ENCODE measurements at regions not wholly inside any gene's neighbourhood (a gene's known extent, or its start where the extent isn't known, plus 50 kb on each side); places are given as distances from the start of the nearest gene placed in this dataset.
"Not testable (repeated sequence)": the region's sequence is repeated elsewhere in the genome, so short reads cannot be mapped to it uniquely, and the experiment has no call there.

- 100% methylated on average over 3 of the region's 8 CpGs for WGBS (ENCODE audit: insufficient coverage)
- H3K4me1 Mint-ChIP-seq; H3K4me3 Mint-ChIP-seq; H3K27ac Mint-ChIP-seq; CTCF ChIA-PET; H2AFZ ChIP-seq (ENCODE audit: insufficient read depth, low read depth, low read length, poor library complexity, severe bottlenecking); H3K9ac ChIP-seq (ENCODE audit: low read length); H3K36me3 ChIP-seq (replicated peaks in 1 of 2; ENCODE audit: control extremely low read depth in 1 of 2, control insufficient read depth in 1 of 2, extremely low read depth in 1 of 2, insufficient read depth in 2 of 2, low read length in 1 of 2); H3K4me1 ChIP-seq (ENCODE audit: control insufficient read depth in 2 of 2, insufficient read depth in 2 of 2, low read length in 2 of 2); ATAC-seq (ENCODE audit: low read depth); H3K27me3 ChIP-seq (replicated peaks in 1 of 4; ENCODE audit: control extremely low read depth in 1 of 4, control insufficient read depth in 3 of 4, insufficient read depth in 4 of 4, low read length in 3 of 4); H3K9me3 ChIP-seq (ENCODE audit: control extremely low read depth in 1 of 3, control insufficient read depth in 2 of 3, insufficient read depth in 1 of 3, low read length in 2 of 3); H3K79me2 ChIP-seq (ENCODE audit: control insufficient read depth, insufficient read depth, low read length); H3K27ac ChIP-seq (ENCODE audit: low read length in 2 of 2); intact Hi-C loops (cut with micrococcal nuclease); H3K4me2 ChIP-seq (replicated peaks; ENCODE audit: low read depth, low read length, poor library complexity, severe bottlenecking); H3K4me3 ChIP-seq (ENCODE audit: control extremely low read depth in 1 of 5, extremely low read depth in 1 of 5, insufficient read depth in 1 of 5, low read depth in 2 of 5, low read length in 4 of 5); DNase-seq; H4K20me1 ChIP-seq (ENCODE audit: control insufficient read depth, insufficient read depth, low read length, poor library complexity, severe bottlenecking); POLR2A ChIA-PET; H3K9me3 Mint-ChIP-seq (ENCODE audit: insufficient read depth): not testable (repeated sequence)
- peaks cover 11% of the 10 kb centered on the region for H3K27me3 Mint-ChIP-seq
These were observed 70.9 kb downstream of the NPIPA5 start for GRCh38 chr16:15307184-15307583.

GRCh38 chr16:15305889-15306288, 72.2 kb downstream of the NPIPA5 start:
- H3K36me3 ChIP-seq (replicated peaks in 1 of 2; ENCODE audit: control extremely low read depth in 1 of 2, control insufficient read depth in 1 of 2, extremely low read depth in 1 of 2, insufficient read depth in 2 of 2, low read length in 1 of 2); H3K27ac Mint-ChIP-seq; H3K27me3 ChIP-seq (replicated peaks in 1 of 4; ENCODE audit: control extremely low read depth in 1 of 4, control insufficient read depth in 3 of 4, insufficient read depth in 4 of 4, low read length in 3 of 4); DNase-seq; H3K4me1 Mint-ChIP-seq; H3K9ac ChIP-seq (ENCODE audit: low read length); H3K27me3 Mint-ChIP-seq; POLR2A ChIA-PET; H3K79me2 ChIP-seq (ENCODE audit: control insufficient read depth, insufficient read depth, low read length); H3K4me3 Mint-ChIP-seq; H3K9me3 Mint-ChIP-seq (ENCODE audit: insufficient read depth); ATAC-seq (ENCODE audit: low read depth); CTCF ChIA-PET; H4K20me1 ChIP-seq (ENCODE audit: control insufficient read depth, insufficient read depth, low read length, poor library complexity, severe bottlenecking); H3K4me2 ChIP-seq (replicated peaks; ENCODE audit: low read depth, low read length, poor library complexity, severe bottlenecking); H2AFZ ChIP-seq (ENCODE audit: insufficient read depth, low read depth, low read length, poor library complexity, severe bottlenecking); H3K27ac ChIP-seq (ENCODE audit: low read length in 2 of 2); H3K9me3 ChIP-seq (ENCODE audit: control extremely low read depth in 1 of 3, control insufficient read depth in 2 of 3, insufficient read depth in 1 of 3, low read length in 2 of 3); H3K4me1 ChIP-seq (ENCODE audit: control insufficient read depth in 2 of 2, insufficient read depth in 2 of 2, low read length in 2 of 2); H3K4me3 ChIP-seq (ENCODE audit: control extremely low read depth in 1 of 5, extremely low read depth in 1 of 5, insufficient read depth in 1 of 5, low read depth in 2 of 5, low read length in 4 of 5); intact Hi-C loops (cut with micrococcal nuclease): not testable (repeated sequence)
- WGBS (ENCODE audit: insufficient coverage), result no CpG with 5 or more reads among the region's 2 CpGs

DNA sequence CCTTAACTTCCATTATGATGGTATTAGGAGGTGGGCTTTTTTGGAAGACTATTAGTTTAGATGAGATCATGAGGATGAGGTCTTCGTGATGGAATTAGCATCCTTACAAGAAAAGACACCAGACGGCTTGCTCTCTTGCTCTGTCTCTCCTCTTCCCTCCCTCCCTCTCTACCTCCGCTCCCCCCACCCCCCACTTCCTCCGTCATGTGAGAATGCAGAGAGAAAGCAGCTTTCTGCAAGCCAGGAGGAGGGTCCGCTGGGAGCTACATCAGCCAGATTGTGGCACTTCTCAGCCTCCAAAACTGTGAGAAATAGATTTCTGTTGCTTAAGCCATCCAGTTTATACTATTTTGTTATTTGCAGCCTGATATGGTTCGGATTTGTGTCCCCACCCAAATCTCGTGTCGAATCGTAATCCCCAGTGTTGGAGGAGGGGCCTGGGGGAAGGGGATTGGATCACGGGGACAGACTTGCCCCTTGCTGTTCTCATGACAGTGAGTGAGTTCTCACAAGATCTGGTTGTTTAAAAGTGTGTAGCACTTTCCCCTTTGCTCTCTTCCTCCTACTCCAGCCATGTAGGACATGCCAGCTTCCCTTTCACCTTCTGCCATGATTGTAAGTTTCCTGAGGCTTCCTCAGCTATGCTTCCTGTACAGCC, 74.3 kb downstream of the NPIPA5 start:
- H3K36me3 ChIP-seq (replicated peaks in 1 of 2; ENCODE audit: control extremely low read depth in 1 of 2, control insufficient read depth in 1 of 2, extremely low read depth in 1 of 2, insufficient read depth in 2 of 2, low read length in 1 of 2); H4K20me1 ChIP-seq (ENCODE audit: control insufficient read depth, insufficient read depth, low read length, poor library complexity, severe bottlenecking); intact Hi-C loops (cut with micrococcal nuclease); H3K27ac Mint-ChIP-seq; H3K4me1 ChIP-seq (ENCODE audit: control insufficient read depth in 2 of 2, insufficient read depth in 2 of 2, low read length in 2 of 2); ATAC-seq (ENCODE audit: low read depth); H3K27me3 ChIP-seq (replicated peaks in 1 of 4; ENCODE audit: control extremely low read depth in 1 of 4, control insufficient read depth in 3 of 4, insufficient read depth in 4 of 4, low read length in 3 of 4); POLR2A ChIA-PET; H3K4me3 ChIP-seq (ENCODE audit: control extremely low read depth in 1 of 5, extremely low read depth in 1 of 5, insufficient read depth in 1 of 5, low read depth in 2 of 5, low read length in 4 of 5); H3K27me3 Mint-ChIP-seq; H3K27ac ChIP-seq (ENCODE audit: low read length in 2 of 2); H3K4me1 Mint-ChIP-seq; H3K4me3 Mint-ChIP-seq; H2AFZ ChIP-seq (ENCODE audit: insufficient read depth, low read depth, low read length, poor library complexity, severe bottlenecking); H3K79me2 ChIP-seq (ENCODE audit: control insufficient read depth, insufficient read depth, low read length); CTCF ChIA-PET; H3K9me3 Mint-ChIP-seq (ENCODE audit: insufficient read depth); DNase-seq; H3K4me2 ChIP-seq (replicated peaks; ENCODE audit: low read depth, low read length, poor library complexity, severe bottlenecking); H3K9ac ChIP-seq (ENCODE audit: low read length); H3K9me3 ChIP-seq (ENCODE audit: control extremely low read depth in 1 of 3, control insufficient read depth in 2 of 3, insufficient read depth in 1 of 3, low read length in 2 of 3): not testable (repeated sequence)
- no CpG with 5 or more reads among the region's 10 CpGs for WGBS (ENCODE audit: insufficient coverage)

DNA sequence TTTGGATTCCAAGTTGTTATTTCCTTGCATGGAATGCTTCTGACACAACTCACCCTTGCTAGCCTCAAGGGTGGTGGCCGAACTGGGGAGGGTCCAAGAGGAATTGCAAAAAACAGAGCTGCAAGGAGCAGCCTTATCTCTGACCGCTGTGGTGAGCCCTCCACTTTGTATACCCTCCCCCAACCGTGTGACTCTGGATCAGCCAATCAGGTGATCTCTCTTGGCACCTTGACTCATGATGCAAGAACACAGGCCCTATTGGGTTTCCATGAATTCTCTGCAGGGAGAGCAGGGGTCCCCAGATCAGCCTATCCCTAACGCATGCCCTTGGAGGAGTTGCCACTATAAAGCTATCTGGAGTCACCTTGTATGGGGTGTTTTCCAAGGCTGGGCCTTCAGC, 81.0 kb downstream of the NPIPA5 start:
- DNase-seq; H4K20me1 ChIP-seq (ENCODE audit: control insufficient read depth, insufficient read depth, low read length, poor library complexity, severe bottlenecking); H3K9ac ChIP-seq (ENCODE audit: low read length); H3K4me1 ChIP-seq (ENCODE audit: control insufficient read depth in 2 of 2, insufficient read depth in 2 of 2, low read length in 2 of 2); POLR2A ChIA-PET; H3K4me1 Mint-ChIP-seq; H2AFZ ChIP-seq (ENCODE audit: insufficient read depth, low read depth, low read length, poor library complexity, severe bottlenecking); H3K36me3 ChIP-seq (replicated peaks in 1 of 2; ENCODE audit: control extremely low read depth in 1 of 2, control insufficient read depth in 1 of 2, extremely low read depth in 1 of 2, insufficient read depth in 2 of 2, low read length in 1 of 2); H3K4me3 Mint-ChIP-seq; H3K27ac ChIP-seq (ENCODE audit: low read length in 2 of 2); H3K9me3 Mint-ChIP-seq (ENCODE audit: insufficient read depth); H3K79me2 ChIP-seq (ENCODE audit: control insufficient read depth, insufficient read depth, low read length); H3K9me3 ChIP-seq (ENCODE audit: control extremely low read depth in 1 of 3, control insufficient read depth in 2 of 3, insufficient read depth in 1 of 3, low read length in 2 of 3); H3K4me3 ChIP-seq (ENCODE audit: control extremely low read depth in 1 of 5, extremely low read depth in 1 of 5, insufficient read depth in 1 of 5, low read depth in 2 of 5, low read length in 4 of 5); H3K27ac Mint-ChIP-seq; ATAC-seq (ENCODE audit: low read depth); CTCF ChIA-PET; H3K27me3 ChIP-seq (replicated peaks in 1 of 4; ENCODE audit: control extremely low read depth in 1 of 4, control insufficient read depth in 3 of 4, insufficient read depth in 4 of 4, low read length in 3 of 4); intact Hi-C loops (cut with micrococcal nuclease); H3K4me2 ChIP-seq (replicated peaks; ENCODE audit: low read depth, low read length, poor library complexity, severe bottlenecking); H3K27me3 Mint-ChIP-seq: not testable (repeated sequence)
- no CpG with 5 or more reads among the region's 4 CpGs for WGBS (ENCODE audit: insufficient coverage)

Data from B cell (primary cell).